Stimulated activated CD8-positive, alpha-beta memory T cell treated with anti-CD3 and anti-CD28 coated beads, Interleukin-7, amount 100 ng/mL, for 48 hours (primary cell): ENCODE measurements at regions not wholly inside any gene's neighbourhood (a gene's known extent, or its start where the extent isn't known, plus 50 kb on each side); places are given as distances from the start of the nearest gene placed in this dataset.
"Not testable (repeated sequence)": the region's sequence is repeated elsewhere in the genome, so short reads cannot be mapped to it uniquely, and the experiment has no call there.

Source experiments
- DNase-seq, 2 donors: peaks; one replicate each; pipeline ENCODE4 v3.0.0-alpha.2; 2020; ENCODE audit warnings: low read depth in 1 of 2; ENCODE audit errors: extremely low read depth in 1 of 2

DNA sequence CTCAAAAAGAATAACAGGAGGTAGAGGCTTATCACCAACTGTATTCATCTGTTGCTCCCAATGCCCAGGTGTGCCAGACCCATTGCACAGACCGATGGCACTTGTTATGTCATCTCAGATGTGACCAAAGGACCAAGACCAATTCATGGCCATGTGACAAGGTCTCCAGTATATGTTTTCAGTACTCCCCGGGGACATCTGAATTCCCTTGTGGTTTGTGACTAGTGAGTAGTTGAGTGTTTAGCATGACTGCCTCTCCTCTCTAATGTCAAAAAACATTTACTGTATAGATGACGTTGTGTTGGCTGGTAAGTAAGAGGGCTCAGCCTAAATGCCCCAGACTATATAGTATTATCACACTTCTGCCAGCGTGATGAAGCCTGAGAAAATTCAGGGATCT, 202.1 kb upstream of the SMIM30 start:
- no peak for DNase-seq

DNA sequence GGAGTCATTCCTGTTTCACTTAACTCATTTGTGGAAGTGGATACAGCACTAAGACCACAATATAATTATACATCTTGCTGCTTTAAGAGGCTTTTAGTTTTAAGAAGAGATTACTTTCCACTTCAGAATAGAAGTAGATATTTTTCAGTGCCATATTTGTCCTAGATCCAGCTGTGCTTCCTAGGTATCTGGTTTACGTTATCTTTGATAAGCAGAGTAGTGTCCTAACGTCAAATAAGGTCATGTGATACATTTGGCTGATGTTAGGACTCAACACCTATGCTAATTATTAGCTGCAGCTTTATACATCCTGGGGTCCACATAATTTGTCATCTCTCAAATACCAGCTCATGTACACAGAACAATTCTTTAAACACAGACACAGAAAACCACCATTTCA, 196.2 kb upstream of the SMIM30 start:
- DNase-seq: no peak

DNA sequence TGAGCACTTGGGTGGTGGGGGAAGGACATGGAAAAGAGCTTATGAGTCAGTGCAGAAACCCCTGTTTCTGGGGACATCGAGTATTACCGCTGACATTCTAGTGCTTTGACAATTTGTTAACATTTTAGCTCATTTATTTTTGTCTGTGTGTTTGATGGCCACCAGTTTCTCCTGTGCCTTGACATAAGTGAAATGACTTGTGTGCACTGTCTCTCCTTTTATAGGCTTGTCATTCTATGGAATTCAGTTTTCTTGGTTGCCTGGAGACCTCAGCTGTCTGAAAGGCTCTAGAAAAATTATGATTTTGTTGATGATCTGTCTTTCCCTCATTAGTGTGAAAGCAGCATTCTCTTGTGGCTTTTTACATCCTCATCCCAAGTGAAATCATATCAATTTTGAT, 190.0 kb upstream of the SMIM30 start:
- DNase-seq: no peak

DNA sequence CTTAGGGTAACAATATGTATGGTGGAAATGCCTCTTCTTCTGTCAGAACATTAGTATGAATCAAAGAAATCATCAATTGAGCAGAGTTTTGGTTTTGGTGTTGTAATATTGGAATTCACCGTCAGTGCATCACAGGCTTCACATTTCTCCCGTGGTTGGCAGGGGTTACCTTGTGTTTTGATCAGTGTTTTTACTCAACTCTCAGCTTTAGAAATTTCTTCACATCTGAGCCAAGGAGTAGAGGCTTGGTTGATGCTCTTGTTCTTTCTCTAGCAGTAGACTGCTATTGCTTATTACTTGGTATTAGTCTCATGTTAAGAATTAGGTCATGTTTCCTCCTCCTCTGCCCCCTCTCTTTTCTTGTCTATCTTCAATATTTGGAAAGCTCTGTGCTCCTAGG, 188.8 kb upstream of the SMIM30 start:
- no peak for DNase-seq

DNA sequence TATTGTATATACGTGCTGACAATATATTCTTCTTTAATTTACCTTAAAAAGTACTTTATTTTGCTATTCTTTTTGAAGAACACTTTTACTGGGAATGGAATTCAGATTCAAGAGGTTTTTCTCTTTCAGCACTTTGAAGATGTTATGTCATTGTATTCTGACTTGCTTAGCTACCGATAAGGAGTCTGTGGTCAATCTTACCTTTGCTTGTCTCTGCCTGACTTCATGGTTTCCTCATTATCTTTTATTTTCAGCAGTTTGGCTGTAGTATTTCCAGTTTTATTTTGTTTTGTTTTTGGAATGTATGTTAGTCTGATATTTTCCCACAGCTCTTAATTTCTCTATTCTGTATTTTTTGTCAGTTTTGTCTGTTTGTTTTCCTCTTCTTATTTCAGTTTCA, 187.9 kb upstream of the SMIM30 start:
- DNase-seq: no peak

DNA sequence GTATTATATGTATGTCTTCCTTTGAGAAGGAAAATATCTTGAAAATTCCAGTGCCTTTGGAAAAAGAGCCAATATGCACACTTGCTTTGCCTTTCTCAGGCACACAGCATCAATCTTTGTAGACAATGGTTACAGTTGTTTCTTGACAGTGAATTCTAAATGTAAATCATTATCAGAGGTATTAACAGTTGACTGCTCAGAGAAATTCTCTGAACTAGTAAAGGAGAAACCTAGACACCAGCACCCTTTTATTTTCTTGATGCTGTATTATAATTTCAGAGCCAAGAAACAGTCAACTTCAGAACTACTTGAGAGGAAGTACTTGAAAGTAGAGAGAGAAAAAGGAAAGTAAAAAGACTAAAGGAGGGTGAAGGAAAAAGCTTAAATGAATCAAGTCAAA, 185.8 kb upstream of the SMIM30 start:
- DNase-seq: no peak

DNA sequence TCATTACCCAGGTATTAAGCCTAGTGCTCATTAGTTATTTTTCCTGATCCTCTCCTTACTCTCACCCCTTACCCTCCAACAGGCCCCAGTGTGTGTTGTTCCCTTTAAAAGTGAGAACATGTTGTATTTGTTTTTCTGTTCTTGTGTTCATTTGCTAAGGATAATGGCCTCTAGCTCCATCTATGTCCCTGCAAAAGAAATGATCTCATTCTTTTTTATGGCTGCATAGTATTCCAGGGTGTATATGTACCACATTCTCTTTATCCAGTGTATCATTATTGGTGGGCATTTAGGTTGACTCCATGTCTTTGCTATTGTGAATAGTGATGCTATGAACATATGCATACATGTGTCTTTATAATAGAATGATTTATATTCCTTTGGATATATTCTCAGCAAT, 185.0 kb upstream of the SMIM30 start:
- DNase-seq: not testable (repeated sequence)

DNA sequence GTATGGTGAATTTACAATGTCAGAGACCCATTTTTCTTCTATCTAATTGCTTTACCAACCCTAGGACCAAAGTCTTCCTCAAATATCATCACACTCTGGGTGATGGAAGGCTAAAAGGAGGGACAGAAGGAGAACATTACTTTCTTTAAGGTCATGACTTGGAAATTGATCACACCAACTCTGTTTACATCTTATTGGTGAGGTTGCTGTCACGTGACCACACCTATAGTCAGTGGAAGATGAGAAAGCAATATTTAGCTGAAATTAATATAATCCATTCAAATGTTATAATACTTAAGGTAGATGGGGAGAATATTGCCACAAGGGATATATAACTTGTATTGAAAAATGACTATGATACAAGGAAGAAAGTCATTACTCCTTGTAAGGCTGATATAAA, 183.6 kb upstream of the SMIM30 start:
- DNase-seq: no peak

DNA sequence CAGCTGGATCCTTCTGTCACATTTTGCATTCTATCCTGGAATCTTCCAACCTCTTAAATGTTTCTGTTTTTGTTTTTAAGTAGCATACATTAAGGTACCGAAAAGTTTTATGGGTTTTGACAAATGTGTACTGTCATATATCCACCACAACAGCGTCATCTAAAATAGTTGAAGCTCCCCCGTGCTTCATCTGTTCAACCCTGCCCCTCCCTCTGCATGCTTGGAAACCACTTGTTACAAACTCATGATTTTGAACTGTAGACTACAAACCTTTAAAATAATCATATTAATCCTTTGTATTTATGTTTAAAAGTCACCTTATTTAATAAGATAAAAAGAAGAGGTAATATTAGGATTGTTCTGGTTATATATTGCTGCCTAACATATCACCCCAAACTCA, 182.8 kb upstream of the SMIM30 start:
- DNase-seq: no peak

DNA sequence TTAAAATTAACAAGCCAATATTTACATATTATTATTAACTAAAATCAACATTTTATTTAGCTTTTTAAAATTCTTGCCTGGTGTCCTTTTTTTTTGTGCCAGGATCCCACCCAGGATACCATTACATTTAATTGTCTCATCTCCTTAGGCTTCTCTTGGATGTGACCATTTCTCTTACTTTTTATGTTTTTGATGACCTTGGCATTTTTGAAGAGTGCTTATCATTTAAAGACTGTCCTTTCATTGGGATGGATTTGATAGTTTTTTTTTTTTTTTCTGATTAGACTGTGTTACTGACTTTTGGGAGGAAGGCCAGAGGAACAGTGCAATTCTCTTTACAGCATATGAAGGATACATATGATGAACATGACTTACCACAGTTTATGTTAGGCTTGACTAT, 181.4 kb upstream of the SMIM30 start:
- DNase-seq: no peak

DNA sequence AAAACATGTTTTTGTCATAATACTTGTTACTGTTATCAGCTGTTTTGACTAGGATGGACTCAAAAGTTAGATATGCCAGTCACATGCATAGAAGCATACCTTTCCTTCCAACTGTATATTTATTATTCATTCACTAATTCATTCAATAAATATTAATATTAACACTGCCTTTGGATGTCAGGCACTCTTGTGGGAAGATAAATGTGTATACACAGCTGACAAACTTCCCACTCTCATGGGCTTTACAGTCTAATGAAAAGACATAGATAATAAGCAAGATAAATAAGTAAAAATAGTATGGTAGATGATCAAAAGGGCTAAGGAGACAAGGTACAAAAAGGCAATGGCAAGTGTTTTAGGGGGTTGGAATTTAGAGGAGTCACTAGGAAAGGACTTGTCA, 180.1 kb upstream of the SMIM30 start:
- DNase-seq: no peak

DNA sequence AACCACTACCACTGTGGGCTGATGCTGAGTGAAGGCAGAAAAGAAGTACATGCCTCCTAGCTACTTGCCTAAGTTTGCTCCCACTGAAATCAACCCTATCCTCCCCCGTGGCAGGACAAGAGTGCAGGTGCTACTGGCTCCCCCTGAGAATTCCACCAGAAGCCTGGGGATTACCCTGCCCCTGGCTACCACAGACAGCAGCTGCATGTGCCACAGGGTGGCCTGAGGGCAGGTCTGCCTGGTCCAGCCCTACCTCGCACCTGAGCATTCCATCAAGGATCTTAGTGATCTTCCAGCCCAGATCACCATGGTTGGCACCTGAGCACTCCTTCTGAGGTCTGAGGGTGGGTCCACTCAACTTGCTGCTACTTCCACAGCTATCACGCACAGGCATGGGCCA, 176.4 kb upstream of the SMIM30 start:
- DNase-seq: no peak

DNA sequence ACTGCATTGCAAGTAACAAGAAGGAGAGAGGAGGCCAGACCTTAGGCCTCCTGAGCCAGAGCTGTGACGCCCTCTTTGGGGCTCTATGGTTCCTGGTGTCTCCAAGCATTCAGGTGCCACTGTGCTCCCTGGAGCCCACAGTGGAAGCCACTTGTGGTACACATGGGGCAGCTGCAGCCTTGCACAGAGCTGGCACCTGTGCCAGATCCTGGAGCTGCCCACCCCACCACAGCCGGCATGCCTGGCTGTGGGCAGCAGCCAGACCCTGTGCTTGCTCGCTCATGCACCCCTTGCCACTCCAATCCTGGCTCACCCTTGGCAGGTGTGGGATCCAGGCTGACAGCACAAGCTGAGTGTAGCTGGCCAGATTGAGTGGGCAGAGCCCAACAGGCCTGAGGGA, 173.8 kb upstream of the SMIM30 start:
- no peak for DNase-seq

DNA sequence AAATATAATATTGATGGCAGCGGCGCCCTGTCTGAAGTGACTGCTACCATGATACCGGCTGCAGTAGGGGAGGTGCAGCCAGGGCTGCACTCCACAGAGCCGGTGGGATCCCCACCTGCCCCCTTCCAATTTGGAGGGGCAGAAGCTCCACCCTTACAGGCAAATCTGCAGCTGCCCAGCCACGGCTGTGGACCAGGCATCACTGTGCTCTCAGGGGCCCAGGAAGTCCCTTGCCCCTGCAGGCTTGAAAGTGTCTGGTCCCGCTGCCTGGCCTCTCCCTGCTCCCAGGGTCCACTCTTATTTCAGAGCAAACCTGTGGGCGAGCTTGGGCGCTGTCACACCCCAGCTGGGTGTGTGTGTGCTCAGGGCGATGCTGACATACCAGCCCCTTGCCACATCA, 172.7 kb upstream of the SMIM30 start:
- no peak for DNase-seq

DNA sequence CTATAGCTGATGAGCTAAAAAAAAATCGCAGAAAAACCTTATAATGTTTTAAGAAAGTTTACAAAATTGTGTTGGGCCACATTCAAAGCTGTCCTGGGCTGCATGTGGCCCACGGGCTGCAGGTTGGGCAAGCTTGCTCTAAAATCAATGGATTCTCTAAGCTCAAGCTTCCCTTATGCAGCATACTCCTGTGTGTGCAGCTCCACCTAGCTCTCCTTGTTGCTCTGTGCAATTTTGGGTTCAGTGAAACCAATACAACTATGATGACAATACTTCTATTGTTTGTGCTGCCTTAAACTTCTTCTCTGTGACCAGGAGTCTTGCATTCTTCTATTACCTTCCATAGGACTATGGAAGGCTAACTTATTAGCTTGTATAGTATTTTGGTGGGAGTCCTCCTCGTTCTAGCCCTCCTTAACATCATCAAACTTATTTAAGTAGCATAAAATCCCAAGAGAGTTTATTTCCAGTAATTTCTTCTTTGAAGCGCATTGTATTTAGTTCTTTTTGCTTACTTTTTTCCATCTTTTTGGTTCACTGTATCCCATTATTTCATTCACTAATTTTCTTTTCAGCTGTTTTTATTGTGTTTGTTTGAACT, 170.9 kb upstream of the SMIM30 start:
- no peak for DNase-seq

DNA sequence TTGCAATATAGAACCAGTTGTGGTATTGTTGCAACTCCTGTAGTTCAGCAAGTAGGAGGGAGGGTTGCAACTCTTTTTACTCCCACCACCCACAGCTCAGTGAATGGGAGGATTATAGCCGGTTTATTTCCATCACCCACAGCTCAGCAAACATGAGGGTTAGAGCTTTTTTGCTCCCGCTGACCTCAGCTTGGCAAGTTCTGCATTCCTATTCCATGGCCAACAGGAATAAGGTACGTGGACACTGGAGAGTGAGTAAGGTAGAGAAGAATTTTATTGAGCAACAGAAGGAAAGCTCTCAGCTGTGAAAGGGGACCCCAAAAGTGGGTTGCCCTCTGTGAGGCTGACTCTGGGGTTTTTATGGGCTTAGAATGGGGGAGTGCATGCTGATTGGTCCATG, 167.1 kb upstream of the SMIM30 start:
- DNase-seq: no peak

DNA sequence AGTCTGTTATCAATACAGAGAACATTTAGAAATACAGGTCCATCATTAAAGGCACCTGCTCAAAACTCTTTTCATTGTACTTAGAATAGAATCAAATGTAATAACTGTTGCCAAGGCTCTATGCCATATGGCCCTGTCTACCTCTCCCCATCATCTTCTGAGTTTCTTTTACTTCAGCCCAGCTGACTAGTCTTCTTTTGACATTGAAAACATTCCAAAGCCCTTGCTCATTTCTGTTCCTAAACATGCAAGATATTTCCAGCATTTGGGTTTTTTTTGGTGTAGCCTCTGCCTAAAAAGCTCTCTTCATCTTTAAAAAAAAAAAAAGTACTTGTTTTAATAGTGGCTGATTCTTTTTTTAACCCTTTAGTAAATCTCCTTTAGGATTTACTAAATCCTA, 165.5 kb upstream of the SMIM30 start:
- DNase-seq: no peak

DNA sequence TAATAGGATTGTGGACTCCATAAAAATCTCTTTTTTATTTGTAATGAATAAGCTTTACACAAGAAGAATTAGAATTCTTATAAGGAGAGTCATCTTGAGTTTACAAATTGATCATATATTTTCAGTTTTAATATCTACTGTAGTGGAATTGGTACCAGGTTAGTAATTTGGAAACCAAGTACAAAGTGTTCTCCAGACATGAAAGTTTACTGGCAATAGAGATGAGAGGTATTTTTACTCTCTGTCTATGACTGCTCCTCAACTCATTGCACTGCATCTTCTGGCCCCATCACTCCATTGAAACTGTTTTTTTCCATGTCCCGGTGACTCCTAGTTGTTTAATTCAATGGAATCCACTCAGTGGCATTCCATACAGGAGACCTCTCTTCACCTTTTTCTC, 164.5 kb upstream of the SMIM30 start:
- no peak for DNase-seq

DNA sequence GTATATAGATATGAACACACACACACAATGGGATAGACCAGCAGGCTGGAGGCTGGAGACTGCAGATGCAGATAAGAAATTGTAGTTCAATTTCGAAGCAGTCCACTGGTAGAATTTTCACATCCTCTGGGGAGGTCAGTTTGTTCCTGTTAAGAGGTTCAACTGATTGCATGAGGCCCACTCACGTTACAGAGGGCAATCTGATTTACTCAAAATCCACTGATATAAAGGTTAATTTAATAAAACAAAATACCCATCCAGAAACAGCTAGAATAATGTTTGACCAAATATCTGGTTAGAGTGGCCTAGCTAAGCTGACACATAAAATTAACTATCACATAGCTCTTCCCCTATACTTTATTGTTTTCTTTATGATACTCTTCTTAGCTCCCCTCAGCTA, 162.9 kb upstream of the SMIM30 start:
- no peak for DNase-seq

DNA sequence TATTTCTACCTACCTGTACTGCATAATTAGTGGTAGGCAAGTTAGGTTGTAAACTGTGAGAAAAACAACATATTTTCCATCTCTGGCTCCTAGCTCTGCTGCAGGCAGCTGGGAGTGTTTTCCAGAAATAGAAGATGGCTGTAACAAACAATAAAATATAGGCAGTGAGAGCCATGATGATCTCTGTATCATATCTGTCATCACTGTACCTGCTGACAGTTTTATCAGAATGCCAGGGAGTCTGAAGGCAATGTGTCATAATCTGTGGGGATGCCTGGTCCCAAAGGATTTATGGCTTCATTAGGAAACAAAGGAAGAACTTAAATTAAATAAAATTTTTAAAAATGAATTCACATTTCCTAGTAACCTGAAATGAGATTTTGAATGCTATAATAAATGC, 160.9 kb upstream of the SMIM30 start:
- DNase-seq: no peak

DNA sequence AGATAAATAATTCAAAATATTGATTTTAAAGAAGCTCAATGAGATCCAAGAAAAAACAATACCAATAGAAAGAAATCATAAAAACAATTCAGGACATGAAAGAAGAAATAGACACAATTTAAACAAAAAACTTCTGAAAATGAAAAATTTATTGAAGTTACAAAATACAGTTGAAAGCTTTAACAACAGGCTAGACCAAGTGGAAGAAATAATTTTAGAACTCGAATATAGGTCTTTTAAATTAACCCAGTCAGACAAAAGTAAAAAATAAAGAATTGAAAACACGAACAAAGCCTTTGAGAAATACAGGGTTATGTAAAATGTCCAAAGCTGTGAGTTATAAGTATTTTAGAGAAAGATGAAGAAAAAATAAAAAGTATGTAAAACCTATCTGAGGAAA, 152.4 kb upstream of the SMIM30 start:
- no peak for DNase-seq

DNA sequence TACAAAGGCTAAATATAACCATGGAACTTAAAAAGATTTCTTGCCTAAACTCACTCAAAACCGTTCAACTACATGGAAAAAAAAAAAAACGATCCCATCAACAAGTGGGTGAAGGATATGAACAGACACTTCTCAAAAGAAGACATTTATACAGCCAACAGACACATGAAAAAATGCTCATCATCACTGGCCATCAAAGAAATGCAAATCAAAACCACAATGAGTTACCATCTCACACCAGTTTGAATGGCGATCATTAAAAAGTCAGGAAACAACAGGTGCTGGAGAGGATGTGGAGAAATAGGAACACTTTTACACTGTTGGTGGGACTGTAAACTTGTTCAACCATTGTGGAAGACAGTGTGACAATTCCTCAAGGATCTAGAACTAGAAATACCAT, 151.2 kb upstream of the SMIM30 start:
- not testable (repeated sequence) for DNase-seq

DNA sequence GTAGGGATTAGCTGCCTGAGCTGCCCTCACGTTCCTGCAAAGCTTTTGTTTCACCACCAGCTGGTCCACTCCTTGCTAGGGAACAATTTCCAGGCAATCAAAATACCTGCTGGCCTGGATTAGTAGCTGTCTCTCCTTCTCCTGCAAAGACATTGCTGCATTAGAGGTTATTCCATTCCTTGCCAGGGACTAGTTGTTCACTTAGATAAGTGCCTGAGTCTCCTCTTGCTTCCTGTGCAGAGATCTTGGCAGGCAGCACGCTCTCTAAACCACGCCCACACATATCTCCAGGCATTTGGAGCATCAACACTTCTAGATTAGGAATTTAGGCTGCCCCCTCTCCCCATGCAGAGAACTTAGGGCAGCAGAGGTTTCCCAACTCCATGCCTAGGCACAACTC, 150.4 kb upstream of the SMIM30 start:
- DNase-seq: no peak

DNA sequence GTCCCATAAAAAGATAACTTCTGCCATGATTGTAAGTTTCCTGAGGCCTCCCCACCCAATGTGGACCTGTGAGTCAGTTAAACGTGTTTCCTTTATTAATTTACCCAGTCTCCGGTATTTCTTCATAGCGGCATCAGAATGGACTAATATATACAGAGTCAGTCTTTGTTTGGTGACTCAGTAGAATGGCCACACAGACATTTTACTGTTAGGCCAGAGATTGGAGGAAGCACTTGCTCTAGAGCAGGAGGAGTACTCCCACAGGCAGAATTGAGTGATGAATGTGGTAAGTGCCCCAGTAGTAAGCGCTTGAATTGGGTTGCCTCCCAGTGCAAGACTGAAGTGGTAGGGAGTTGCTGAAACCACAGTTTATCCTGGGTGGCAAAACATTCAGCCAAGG, 149.5 kb upstream of the SMIM30 start:
- DNase-seq: no peak
